ENCODE measurements at regions not wholly inside any gene's neighbourhood (a gene's known extent, or its start where the extent isn't known, plus 50 kb on each side); places are given as distances from the start of the nearest gene placed in this dataset.
"Not testable (repeated sequence)": the region's sequence is repeated elsewhere in the genome, so short reads cannot be mapped to it uniquely, and the experiment has no call there.

DNA sequence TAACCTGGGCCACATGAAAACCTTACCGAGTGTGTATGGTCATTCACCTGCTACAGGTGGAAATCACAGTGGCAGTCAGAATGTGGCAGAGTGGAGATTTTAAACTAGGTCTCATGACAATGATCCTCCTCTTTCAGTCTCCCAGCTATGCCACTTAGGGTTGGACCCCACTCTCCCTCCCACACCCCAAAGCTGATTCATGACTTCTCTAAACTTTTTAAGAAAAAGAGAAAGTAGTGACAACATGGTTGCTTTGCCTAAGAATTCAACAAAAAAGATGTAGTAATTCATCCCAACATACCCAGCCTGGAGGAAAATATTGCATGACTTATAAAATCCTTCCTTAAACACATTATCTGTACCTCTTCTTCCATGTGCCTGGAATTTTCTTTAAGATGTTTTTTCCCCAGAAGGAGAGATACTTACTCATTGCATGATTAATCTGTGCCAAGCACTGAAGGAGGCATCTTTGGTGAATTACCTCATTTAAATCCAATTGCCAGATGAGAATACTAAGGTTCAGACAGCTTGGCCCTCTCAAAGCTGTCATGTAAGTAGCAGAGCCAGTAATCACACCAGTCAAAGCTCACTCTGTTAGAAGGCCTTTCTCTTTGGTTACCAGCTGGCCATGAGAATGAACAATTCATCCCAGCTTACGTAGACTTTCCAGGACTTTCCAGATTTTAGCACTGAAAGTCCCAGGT is 119.9 kb downstream of the COPRS start:
- no peak overlapping the region for H3K27ac Mint-ChIP-seq
- no peaks in the 10 kb centered on the region for H3K9me3 Mint-ChIP-seq
- DNase-seq = no peak
- H3K27me3 Mint-ChIP-seq = peaks cover 35% of the 10 kb centered on the region
- no peaks in the 10 kb centered on the region for H3K36me3 Mint-ChIP-seq (ENCODE audit: low read depth)
- H3K4me1 Mint-ChIP-seq (ENCODE audit: low read depth) = no peaks in the 10 kb centered on the region
- H3K4me3 Mint-ChIP-seq = no peak overlapping the region

DNA sequence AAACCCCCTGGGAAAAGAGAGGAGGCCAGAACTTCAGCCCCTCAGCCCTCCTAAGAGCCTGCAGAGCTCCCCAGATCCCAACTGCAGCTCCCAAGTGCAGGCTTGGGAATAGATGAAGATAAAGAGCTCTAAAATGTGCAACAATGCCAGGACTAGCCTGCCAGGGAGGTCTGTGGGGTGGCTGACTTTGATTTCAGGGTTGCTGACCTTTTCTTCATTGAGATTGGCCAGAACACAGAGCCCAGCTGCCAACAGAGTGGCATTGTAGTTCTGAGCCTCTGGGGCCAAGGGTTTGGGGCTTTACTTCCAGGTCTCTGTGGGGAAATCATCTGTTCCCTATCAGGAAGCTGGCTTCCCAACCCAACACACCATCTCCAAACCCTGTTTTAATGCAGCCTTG is 120.6 kb downstream of the COPRS start:
- no peaks in the 10 kb centered on the region for H3K36me3 Mint-ChIP-seq (ENCODE audit: low read depth)
- H3K27me3 Mint-ChIP-seq = peaks cover 29% of the 10 kb centered on the region

DNA sequence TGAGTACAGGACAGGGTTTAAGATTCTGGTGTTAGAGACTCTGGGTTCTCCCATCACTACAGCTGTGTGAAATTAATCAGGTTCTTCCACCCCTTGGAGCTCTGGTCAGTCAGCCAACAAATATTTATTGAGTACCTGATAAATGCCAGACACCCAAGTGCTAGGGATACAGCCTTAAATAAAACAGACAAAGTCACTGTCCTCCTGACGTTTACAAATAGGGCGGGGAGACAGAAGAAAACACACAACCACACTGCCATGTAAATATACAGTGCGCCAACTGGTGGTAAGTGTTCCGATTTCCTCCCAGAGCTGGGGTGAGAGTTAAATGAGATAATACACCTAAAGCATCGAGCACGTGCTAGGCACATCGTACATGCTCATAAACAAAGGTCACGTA is 121.0 kb downstream of the COPRS start:
- Mint-ChIP-seq H3K9me3 (no peaks in the 10 kb centered on the region), H3K36me3 (ENCODE audit: low read depth) (no peaks in the 10 kb centered on the region), H3K4me1 (ENCODE audit: low read depth) (no peaks in the 10 kb centered on the region), H3K27ac (no peak overlapping the region), H3K4me3 (no peak overlapping the region), H3K27me3 (peaks cover 25% of the 10 kb centered on the region)
- no peak for DNase-seq

More for the DNA sequence above, 120.6 kb downstream of the COPRS start:
- Mint-ChIP-seq H3K4me3 (no peak overlapping the region), H3K4me1 (ENCODE audit: low read depth) (no peaks in the 10 kb centered on the region), H3K9me3 (no peaks in the 10 kb centered on the region), H3K27ac (no peak overlapping the region)
- DNase-seq = no peak

DNA sequence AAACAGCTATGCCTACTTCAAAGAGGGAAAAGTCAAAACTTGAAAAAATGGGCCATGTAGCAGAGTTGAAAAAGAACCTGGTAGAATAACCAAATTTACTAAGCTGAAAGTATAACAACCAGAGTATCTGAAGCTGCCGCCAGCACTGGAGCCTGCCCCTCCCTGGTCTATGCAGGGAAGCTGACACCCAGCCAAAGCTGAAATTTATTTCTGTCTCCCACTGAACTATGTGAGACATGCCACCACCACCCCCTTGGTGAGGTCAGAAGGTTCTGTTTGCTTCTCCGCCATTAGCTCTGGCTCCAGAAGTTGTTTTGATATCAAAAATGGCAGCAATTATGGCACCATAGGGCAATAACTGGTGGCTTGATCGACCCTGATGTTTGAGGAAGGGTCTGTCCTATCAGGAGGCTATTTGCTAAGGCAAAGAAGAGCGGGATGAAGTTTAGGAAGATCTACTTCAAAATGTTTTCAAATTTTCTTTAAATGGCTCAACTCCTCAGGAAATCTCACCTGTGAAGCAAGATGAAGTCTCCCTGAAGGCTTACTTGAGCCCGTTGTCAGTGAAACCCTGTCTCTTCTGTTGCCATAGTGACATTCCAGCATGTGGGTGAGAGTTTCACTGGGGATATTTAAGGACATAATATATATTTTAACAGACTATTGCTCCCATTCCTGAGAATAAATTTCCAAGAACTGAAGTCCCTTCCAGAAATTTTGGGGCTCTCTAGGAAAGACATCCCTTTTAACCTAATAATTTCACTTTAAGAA is 122.0 kb downstream of the COPRS start:
- H3K27me3 Mint-ChIP-seq = peaks cover 20% of the 10 kb centered on the region
- DNase-seq = no peak

GRCh38 chr17:31733326-31733725 is 125.7 kb downstream of the COPRS start:
- no peak overlapping the region for H3K4me3 Mint-ChIP-seq
- peaks cover 8% of the 10 kb centered on the region for H3K27me3 Mint-ChIP-seq
- no peaks in the 10 kb centered on the region for H3K36me3 Mint-ChIP-seq (ENCODE audit: low read depth)
- no peaks in the 10 kb centered on the region for H3K9me3 Mint-ChIP-seq
- H3K4me1 Mint-ChIP-seq (ENCODE audit: low read depth) = no peaks in the 10 kb centered on the region
- no peak for DNase-seq
- H3K27ac Mint-ChIP-seq = no peak overlapping the region

More for the DNA sequence above, 122.0 kb downstream of the COPRS start:
- H3K27ac Mint-ChIP-seq = no peak overlapping the region
- H3K4me3 Mint-ChIP-seq = no peak overlapping the region
- no peaks in the 10 kb centered on the region for H3K4me1 Mint-ChIP-seq (ENCODE audit: low read depth)
- H3K9me3 Mint-ChIP-seq = no peaks in the 10 kb centered on the region
- no peaks in the 10 kb centered on the region for H3K36me3 Mint-ChIP-seq (ENCODE audit: low read depth)

DNA sequence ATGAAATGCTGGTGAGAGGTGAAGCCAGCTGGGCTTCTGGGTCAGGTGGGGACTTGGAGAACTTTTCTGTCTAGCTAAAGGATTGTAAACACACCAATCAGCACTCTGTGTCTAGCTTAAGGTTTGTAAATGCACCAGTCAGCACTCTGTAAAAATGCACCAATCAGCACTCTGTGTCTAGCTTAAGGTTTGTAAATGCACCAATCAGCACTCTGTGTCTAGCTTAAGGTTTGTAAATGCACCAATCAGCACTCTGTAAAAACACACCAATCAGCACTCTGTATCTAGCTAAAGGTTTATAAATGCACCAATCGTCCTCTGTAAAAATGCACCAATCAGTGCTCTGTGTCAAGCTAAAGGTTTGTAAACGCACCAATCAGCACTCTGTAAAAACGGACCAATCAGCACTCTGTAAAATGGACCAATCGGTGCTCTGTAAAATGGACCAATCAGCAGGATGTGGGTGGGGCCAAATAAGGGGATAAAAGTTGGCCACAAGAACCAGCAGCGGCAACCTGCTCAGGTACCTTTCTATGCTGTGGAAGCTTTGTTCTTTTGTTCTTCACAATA is 127.4 kb downstream of the COPRS start:
- H3K27ac Mint-ChIP-seq, H3K27me3 Mint-ChIP-seq: not testable (repeated sequence)

DNA sequence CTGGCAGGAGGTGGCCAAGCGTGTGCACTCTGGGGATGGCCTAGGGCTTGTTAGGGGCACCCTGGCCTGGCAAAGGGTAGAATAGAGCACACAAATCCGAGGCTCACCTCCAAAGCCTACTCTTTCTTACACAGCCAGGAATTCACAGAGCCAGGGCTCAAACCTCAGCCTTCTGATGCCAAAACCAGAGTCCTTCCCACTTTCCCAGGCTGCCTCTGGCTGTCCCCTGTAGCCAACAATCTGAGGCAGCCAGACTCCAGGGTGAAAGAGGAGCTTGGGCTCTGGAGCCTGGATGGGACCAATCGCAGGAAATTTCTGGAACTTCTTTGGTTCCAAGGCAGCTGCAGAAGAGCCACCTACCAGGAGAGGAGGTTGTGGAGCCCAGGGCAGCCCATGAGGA is 127.9 kb downstream of the COPRS start:
- H3K36me3 Mint-ChIP-seq (ENCODE audit: low read depth) = no peaks in the 10 kb centered on the region
- peaks cover 5% of the 10 kb centered on the region for H3K4me1 Mint-ChIP-seq (ENCODE audit: low read depth)
- no peak overlapping the region for H3K4me3 Mint-ChIP-seq
- no peaks in the 10 kb centered on the region for H3K27me3 Mint-ChIP-seq
- no peaks in the 10 kb centered on the region for H3K9me3 Mint-ChIP-seq
- no peak overlapping the region for H3K27ac Mint-ChIP-seq
- no peak for DNase-seq

More for the DNA sequence above, 127.4 kb downstream of the COPRS start:
- H3K9me3 Mint-ChIP-seq; H3K4me3 Mint-ChIP-seq; DNase-seq; H3K4me1 Mint-ChIP-seq (ENCODE audit: low read depth); H3K36me3 Mint-ChIP-seq (ENCODE audit: low read depth): not testable (repeated sequence)

- H3K36me3 Mint-ChIP-seq (ENCODE audit: low read depth) = no peaks in the 10 kb centered on the region
- no peak overlapping the region for H3K4me3 Mint-ChIP-seq
- DNase-seq = no peak
- no peaks in the 10 kb centered on the region for H3K9me3 Mint-ChIP-seq
- peaks cover 7% of the 10 kb centered on the region for H3K27me3 Mint-ChIP-seq
- peaks cover 5% of the 10 kb centered on the region for H3K4me1 Mint-ChIP-seq (ENCODE audit: low read depth)
- H3K27ac Mint-ChIP-seq = no peak overlapping the region
These were observed 132.0 kb downstream of the COPRS start for GRCh38 chr17:31726980-31727427.

DNA sequence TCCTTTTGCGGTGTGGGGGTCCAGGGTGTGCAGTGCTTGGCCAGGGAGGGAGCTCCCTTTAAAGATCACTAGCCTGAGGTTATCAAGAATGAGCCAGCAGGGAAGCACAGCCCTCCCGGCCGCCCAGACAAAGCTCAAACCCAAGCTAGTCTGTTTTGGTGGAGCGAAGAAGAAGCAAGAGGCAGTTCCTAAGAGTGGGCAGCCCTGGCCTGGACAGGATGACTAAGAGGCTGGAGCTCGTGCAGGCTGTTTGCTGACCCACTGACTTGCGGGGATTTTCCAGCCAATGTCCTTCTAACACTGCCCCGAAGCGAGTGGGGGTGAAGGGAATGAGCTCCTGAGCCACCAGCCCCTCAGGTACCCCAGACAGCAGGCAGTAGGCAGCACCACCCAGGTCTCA is 134.4 kb downstream of the COPRS start:
- Mint-ChIP-seq H3K9me3 (no peaks in the 10 kb centered on the region), H3K27me3 (peaks cover 7% of the 10 kb centered on the region), H3K27ac (no peak overlapping the region), H3K36me3 (ENCODE audit: low read depth) (no peaks in the 10 kb centered on the region), H3K4me3 (no peak overlapping the region), H3K4me1 (ENCODE audit: low read depth) (peaks cover 5% of the 10 kb centered on the region)
- no peak for DNase-seq

DNA sequence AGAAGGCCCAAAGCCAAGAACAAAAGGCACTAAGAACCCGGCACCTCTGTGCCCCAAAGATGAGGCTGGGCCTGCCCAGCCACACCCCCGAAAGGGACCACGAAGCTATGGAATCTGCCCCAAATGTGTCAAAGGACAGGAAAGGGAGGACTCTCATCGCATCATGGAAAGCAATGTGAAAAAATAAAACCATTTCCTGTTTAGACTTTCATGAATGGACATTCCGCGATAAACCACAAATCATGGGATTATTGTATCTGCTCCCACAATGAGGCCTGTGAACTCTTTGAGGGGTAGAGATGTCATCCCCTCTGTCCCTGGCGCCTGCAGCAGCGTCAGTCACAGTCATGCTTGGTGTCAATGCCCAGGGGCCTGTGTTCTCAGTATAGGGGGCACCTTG is 135.0 kb downstream of the COPRS start:
- Mint-ChIP-seq H3K27ac (no peak overlapping the region), H3K27me3 (peaks cover 12% of the 10 kb centered on the region), H3K36me3 (ENCODE audit: low read depth) (no peaks in the 10 kb centered on the region), H3K4me3 (no peak overlapping the region), H3K4me1 (ENCODE audit: low read depth) (peaks cover 5% of the 10 kb centered on the region), H3K9me3 (no peaks in the 10 kb centered on the region)
- DNase-seq = no peak

DNA sequence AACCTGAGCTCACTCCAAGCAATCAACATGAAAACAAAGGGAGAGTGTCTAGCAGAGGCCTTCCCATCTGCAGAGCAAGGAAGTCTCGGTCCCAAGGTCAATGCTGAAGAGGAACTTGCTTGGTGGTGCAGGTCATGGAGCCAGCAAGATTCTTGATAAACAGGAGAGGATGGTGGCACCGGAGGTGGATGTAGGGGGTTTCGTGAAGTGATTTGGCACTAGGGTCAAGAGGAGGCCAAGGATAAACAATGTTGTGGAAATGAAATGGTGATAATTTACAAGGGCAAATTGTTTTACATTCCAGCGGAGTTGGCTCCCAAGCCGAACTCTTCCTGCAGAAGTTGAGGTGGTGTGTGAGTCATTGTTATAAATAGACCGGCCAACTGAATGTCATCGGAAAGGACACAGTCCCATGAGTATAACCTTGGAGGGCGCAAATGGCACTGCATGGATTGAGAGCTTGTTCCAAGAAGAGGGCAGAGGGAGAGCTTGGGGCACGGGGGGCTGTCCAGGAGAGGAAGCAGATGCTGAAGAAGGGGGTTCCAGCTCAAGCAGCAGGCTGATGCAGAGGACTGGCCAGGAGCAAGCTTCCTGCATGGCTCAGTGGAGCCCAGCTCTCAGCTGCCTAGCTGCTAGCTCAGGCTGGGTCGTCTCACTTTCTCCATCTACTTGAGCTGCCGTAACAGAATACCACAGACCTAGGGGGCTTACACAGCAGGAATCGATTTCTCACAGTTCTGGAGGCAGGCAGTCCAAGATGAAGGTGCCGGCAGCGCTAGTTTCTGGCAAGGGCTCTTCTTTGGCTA is 136.6 kb downstream of the COPRS start:
- no peak for DNase-seq
- no peaks in the 10 kb centered on the region for H3K9me3 Mint-ChIP-seq
- H3K4me3 Mint-ChIP-seq = no peak overlapping the region
- peaks cover 5% of the 10 kb centered on the region for H3K4me1 Mint-ChIP-seq (ENCODE audit: low read depth)
- H3K36me3 Mint-ChIP-seq (ENCODE audit: low read depth) = no peaks in the 10 kb centered on the region
- no peak overlapping the region for H3K27ac Mint-ChIP-seq
- peaks cover 12% of the 10 kb centered on the region for H3K27me3 Mint-ChIP-seq

DNA sequence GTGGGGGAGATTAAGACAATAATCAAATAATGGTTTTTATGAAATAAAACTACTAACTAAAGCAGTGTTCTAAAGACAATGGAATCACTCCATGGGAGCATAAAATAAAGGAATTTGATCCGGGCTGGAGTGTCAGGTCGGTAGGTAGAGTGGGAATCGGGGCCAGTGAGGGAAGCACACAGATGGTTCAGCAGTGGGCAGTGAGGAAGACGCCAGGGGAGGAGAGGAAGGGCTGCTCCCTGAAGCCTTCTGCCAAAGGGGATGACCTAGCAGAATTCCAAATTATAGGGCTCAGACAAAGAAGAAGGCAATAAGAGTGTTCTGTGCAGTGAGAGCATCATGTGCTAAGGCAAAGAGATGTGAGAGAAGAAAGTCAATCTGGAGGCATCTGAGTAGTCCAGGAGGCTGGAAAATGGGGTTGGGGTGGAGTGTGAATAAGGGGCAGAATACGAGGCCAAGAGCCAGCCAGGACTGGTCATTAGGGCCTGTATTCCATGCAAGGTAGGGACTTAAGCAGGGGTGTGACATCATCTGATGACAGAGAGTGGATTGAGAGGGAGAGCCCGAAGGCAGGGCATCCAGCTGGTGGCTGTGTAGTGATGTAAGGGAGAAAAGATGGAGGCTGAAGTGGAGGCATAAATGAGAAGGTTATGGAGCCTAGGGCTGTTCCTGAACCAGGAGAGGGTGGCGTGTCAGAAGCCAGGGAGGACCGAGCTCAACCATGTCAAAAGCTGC is 137.6 kb downstream of the COPRS start:
- Mint-ChIP-seq H3K4me3 (no peak overlapping the region), H3K36me3 (ENCODE audit: low read depth) (no peaks in the 10 kb centered on the region), H3K4me1 (ENCODE audit: low read depth) (no peaks in the 10 kb centered on the region), H3K9me3 (no peaks in the 10 kb centered on the region), H3K27me3 (peaks cover 12% of the 10 kb centered on the region), H3K27ac (no peak overlapping the region)
- DNase-seq = no peak

DNA sequence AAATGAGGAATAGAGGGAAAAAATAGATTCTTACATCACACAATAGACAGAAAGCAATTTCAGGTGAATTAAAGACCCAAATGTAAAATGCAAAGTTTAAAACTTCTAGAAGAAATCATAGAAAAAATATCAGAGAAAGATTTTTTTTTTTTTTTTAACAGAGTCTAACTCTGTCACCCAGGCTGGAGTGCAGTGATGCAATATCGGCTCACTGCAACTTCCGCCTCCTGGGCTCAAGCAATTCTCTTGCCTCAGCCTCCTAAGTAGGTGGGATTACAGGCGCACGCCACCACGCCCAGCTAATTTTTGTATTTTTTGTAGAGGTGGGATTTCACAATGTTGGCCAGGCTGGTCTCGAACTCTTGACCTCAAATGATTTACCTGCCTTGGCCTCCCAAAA is 141.8 kb downstream of the COPRS start:
- not testable (repeated sequence) for H3K36me3 Mint-ChIP-seq (ENCODE audit: low read depth); DNase-seq; H3K27ac Mint-ChIP-seq; H3K4me1 Mint-ChIP-seq (ENCODE audit: low read depth); H3K9me3 Mint-ChIP-seq; H3K27me3 Mint-ChIP-seq; H3K4me3 Mint-ChIP-seq

GRCh38 chr17:31715446-31715845 is 143.6 kb downstream of the COPRS start:
- Mint-ChIP-seq H3K36me3 (ENCODE audit: low read depth) (no peaks in the 10 kb centered on the region), H3K4me3 (no peak overlapping the region), H3K9me3 (no peaks in the 10 kb centered on the region), H3K27ac (no peak overlapping the region), H3K4me1 (ENCODE audit: low read depth) (no peaks in the 10 kb centered on the region), H3K27me3 (peaks cover 5% of the 10 kb centered on the region)
- no peak for DNase-seq

Data from activated T-cell treated with anti-CD3 and anti-CD28 coated beads, Interleukin-2, amount 50 U/mL, for 24 hours (primary cell).